Endothelial cell of umbilical vein (primary cell): ENCODE measurements at regions not wholly inside any gene's neighbourhood (a gene's known extent, or its start where the extent isn't known, plus 50 kb on each side); places are given as distances from the start of the nearest gene placed in this dataset.

Experiments used
- BruUV-seq: library from RNA; stranded (reverse); fragments of 400-500 nt; replicated peaks from 2 replicates; lab custom pipeline; 2021; lab: Mats Ljungman, UMichigan
- CTCF ChIA-PET: fragments of 300-600, 350-600 bp; sonication (Branson Sonifier 250); formaldehyde crosslinking; loops from one replicate; lab custom pipeline; 2021; ENCODE audit warnings: antibody characterized with exemption, inconsistent platforms; lab: Charles Lee
- POLR2A ChIA-PET: fragments of 300-600, 350-600 bp; sonication (Branson Sonifier 250); formaldehyde crosslinking; loops from one replicate; lab custom pipeline; 2021; ENCODE audit warnings: antibody characterized with exemption, inconsistent platforms; lab: Charles Lee
- DNase-seq: peaks from one replicate; pipeline ENCODE4 v3.0.0-alpha.2; 2011; ENCODE audit warnings: low read depth, low spot score
- FAIRE-seq: peaks from 2 replicates; lab custom pipeline; 2011; peaks lifted over from hg19 to GRCh38; lab: Jason Lieb, UNC
- H2AFZ ChIP-seq: 2 replicates; pipeline ENCODE4 v1.6.0; 2012; ENCODE audit warnings: low read depth, low read length, control low read depth, inconsistent platforms
- H3K27ac ChIP-seq: 2 replicates; pipeline ENCODE4 v1.5.1; 2011; ENCODE audit warnings: low read depth, mild to moderate bottlenecking, control low read depth, low read length, moderate library complexity; ENCODE audit not compliant: insufficient read depth
- H3K27me3 ChIP-seq, 2 experiments: 2 replicates each; pipeline versions ENCODE4 v1.6.0 to v1.6.1; 2011; ENCODE audit warnings: low read length in 2 of 2, mixed read lengths in 1 of 2; ENCODE audit not compliant: control insufficient read depth in 2 of 2, insufficient read depth in 2 of 2
- H3K36me3 ChIP-seq, 2 experiments: 2 replicates in 1 of 2; 3 replicates in 1 of 2; pipeline ENCODE4 v1.5.1; 2011; ENCODE audit warnings: low read length in 2 of 2, mild to moderate bottlenecking in 1 of 2, moderate library complexity in 1 of 2; ENCODE audit not compliant: control insufficient read depth in 2 of 2, insufficient read depth in 2 of 2; ENCODE audit errors: extremely low read depth in 1 of 2
- H3K4me1 ChIP-seq: 3 replicates; pipeline ENCODE4 v1.5.1; 2011; ENCODE audit warnings: mild to moderate bottlenecking, low read length; ENCODE audit not compliant: control insufficient read depth, insufficient read depth; ENCODE audit errors: extremely low read depth
- H3K4me2 ChIP-seq: 2 replicates; pipeline ENCODE4 v1.6.1; 2011; ENCODE audit warnings: low read length, control low read depth, mixed read lengths; ENCODE audit not compliant: insufficient read depth
- H3K4me3 ChIP-seq, 3 experiments: fragments of 200-600 bp in 1 of 3; sonication (generic), shearing (Covaris generic) in 1 of 3; replicated peaks in 1 of 3; 2 replicates each; pipeline ENCODE4 v1.5.1; 2011 to 2016; ENCODE audit warnings: control low read depth in 3 of 3, low read length in 3 of 3, mild to moderate bottlenecking in 2 of 3, inconsistent platforms in 1 of 3, low read depth in 1 of 3, moderate library complexity in 1 of 3; ENCODE audit not compliant: insufficient read depth in 1 of 3
- H3K79me2 ChIP-seq: 2 replicates; pipeline ENCODE4 v1.6.0; 2012; ENCODE audit warnings: low read length, inconsistent platforms; ENCODE audit not compliant: control insufficient read depth, insufficient read depth
- H3K9ac ChIP-seq: replicated peaks from 2 replicates; pipeline ENCODE3; 2011; ENCODE audit warnings: low read length, control low read depth; ENCODE audit not compliant: insufficient read depth; ENCODE audit errors: extremely low read depth
- H3K9me1 ChIP-seq: replicated peaks from 3 replicates; pipeline ENCODE4 v1.6.0; 2011; ENCODE audit warnings: mild to moderate bottlenecking, low read length; ENCODE audit not compliant: control insufficient read depth, insufficient read depth; ENCODE audit errors: extremely low read depth
- H3K9me3 ChIP-seq: replicated peaks from 2 replicates; pipeline ENCODE4 v1.5.1; 2012; ENCODE audit warnings: low read length, inconsistent platforms; ENCODE audit not compliant: control insufficient read depth, insufficient read depth
- H4K20me1 ChIP-seq: replicated peaks from 2 replicates; pipeline ENCODE3; 2011; ENCODE audit warnings: mild to moderate bottlenecking, low read length; ENCODE audit not compliant: control insufficient read depth, insufficient read depth; ENCODE audit errors: extremely low read depth
- EZH2 ChIP-seq: IDR thresholded peaks from 2 replicates; pipeline ENCODE4 v1.6.1; 2012; ENCODE audit warnings: borderline replicate concordance, low read depth, mild to moderate bottlenecking, moderate library complexity, low read length, inconsistent platforms; ENCODE audit not compliant: severe bottlenecking
- FOS ChIP-seq: IDR thresholded peaks from 2 replicates; pipeline ENCODE4 v1.6.1; 2011; ENCODE audit warnings: mild to moderate bottlenecking, low read length, moderate library complexity, borderline replicate concordance; ENCODE audit not compliant: insufficient read depth
- GATA2 ChIP-seq: IDR thresholded peaks from 2 replicates; pipeline ENCODE4 v1.7.0; 2011; ENCODE audit warnings: low read depth, mild to moderate bottlenecking, moderate library complexity, mixed read lengths, low read length; ENCODE audit not compliant: insufficient read length, insufficient read depth
- JUN ChIP-seq: IDR thresholded peaks from 2 replicates; pipeline ENCODE4 v1.6.1; 2011; ENCODE audit warnings: borderline replicate concordance, low read depth; ENCODE audit not compliant: insufficient read length, insufficient read depth
- MYC ChIP-seq: IDR thresholded peaks from one replicate; pipeline ENCODE4 v1.6.1; 2011; ENCODE audit warnings: mild to moderate bottlenecking, low read depth, low read length
- POLR2A ChIP-seq: IDR thresholded peaks from 2 replicates; pipeline ENCODE4 v1.6.1; 2012; ENCODE audit warnings: low read depth, mild to moderate bottlenecking, control low read depth, low read length
- POLR2AphosphoS5 ChIP-seq: IDR thresholded peaks from 2 replicates; pipeline ENCODE4 v1.6.1; 2012; ENCODE audit warnings: low read depth, mild to moderate bottlenecking, control low read depth, low read length, moderate library complexity; ENCODE audit not compliant: insufficient read depth
- dilution Hi-C: fragments of 300-500 bp; cut with MboI; formaldehyde crosslinking; loops from one replicate; pipeline ENCODE4 v1.15.0; 2019; ENCODE audit warnings: low sequenced_read_pairs; ENCODE audit not compliant: extremely low pct_ligation_motif_present
- intact Hi-C: fragments of 100-400 bp; cut with micrococcal nuclease; formaldehyde crosslinking; loops from one replicate; pipeline ENCODE4 v1.10.0; 2022
- TF ChIP-seq, protein P1 (sequence below), 2 donors: IDR thresholded peaks; 1 replicate in 1 of 2; 2 replicates in 1 of 2; pipeline ENCODE4 v1.5.1; 2011; ENCODE audit warnings: low read length in 2 of 2, mild to moderate bottlenecking in 2 of 2, moderate library complexity in 2 of 2, control low read depth in 1 of 2, inconsistent platforms in 1 of 2, low read depth in 1 of 2; ENCODE audit not compliant: insufficient read depth in 1 of 2; ENCODE audit errors: extremely low read depth in 1 of 2
- TF ChIP-seq, protein P2 (sequence below): IDR thresholded peaks from 2 replicates; pipeline ENCODE4 v1.6.1; 2011; ENCODE audit not compliant: insufficient read depth, insufficient read length

DNA sequence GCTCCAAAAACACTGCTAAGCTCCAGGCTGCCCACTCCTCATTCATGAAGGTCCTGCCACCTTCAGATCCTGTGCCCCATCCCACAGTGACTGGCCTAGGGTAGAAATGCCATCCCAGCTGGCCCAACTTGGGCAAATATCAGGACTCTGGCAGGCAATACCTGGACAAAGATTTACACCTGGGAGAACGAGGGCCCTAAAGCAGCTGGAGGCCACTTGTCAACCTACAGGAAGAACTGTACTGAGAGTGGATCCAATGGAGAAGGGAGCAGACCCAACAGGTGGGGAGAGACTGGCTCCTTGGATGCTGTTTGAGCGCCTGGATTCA lies 57.1 kb upstream of the GATA2 start:
- Histone ChIP-seq H3K79me2 (no peaks in the 10 kb centered on the region), H3K27me3 (no peaks in the 10 kb centered on the region), H3K9ac (no peak overlapping the region), H3K9me1 (no peaks in the 10 kb centered on the region), H4K20me1 (no peaks in the 10 kb centered on the region), H3K9me3 (no peaks in the 10 kb centered on the region), H3K4me2 (no peak overlapping the region), H2AFZ (no peak overlapping the region), H3K4me3 (no peak overlapping the region), H3K27ac (peak overlapping the region; percentile 36), H3K4me1 (peaks cover 44% of the 10 kb centered on the region), H3K36me3 (no peaks in the 10 kb centered on the region)
- dilution Hi-C loops (no loop called here), intact Hi-C loops (no loop called here)
- FAIRE-seq (no peak), DNase-seq (peak; percentile 22)
- BruUV-seq, result no TSS peak
- TF ChIP-seq FOS, result no peak
- TF ChIP-seq JUN, result no peak
- TF ChIP-seq, protein P1, sequence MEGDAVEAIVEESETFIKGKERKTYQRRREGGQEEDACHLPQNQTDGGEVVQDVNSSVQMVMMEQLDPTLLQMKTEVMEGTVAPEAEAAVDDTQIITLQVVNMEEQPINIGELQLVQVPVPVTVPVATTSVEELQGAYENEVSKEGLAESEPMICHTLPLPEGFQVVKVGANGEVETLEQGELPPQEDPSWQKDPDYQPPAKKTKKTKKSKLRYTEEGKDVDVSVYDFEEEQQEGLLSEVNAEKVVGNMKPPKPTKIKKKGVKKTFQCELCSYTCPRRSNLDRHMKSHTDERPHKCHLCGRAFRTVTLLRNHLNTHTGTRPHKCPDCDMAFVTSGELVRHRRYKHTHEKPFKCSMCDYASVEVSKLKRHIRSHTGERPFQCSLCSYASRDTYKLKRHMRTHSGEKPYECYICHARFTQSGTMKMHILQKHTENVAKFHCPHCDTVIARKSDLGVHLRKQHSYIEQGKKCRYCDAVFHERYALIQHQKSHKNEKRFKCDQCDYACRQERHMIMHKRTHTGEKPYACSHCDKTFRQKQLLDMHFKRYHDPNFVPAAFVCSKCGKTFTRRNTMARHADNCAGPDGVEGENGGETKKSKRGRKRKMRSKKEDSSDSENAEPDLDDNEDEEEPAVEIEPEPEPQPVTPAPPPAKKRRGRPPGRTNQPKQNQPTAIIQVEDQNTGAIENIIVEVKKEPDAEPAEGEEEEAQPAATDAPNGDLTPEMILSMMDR (IDR thresholded peaks at IDR 0.05; ENCODE audit: extremely low read depth in 1 of 2, insufficient read depth in 1 of 2, low read depth in 1 of 2, low read length in 2 of 2), result no peak
- no peak for TF ChIP-seq POLR2A
- TF ChIP-seq MYC, result no peak
- TF ChIP-seq, protein P2, sequence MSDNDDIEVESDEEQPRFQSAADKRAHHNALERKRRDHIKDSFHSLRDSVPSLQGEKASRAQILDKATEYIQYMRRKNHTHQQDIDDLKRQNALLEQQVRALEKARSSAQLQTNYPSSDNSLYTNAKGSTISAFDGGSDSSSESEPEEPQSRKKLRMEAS, result no peak
- no peak for TF ChIP-seq POLR2AphosphoS5
- TF ChIP-seq GATA2, result no peak
- TF ChIP-seq EZH2, result no peak
- ChIA-PET CTCF (interaction anchor here (0.7 to 1.0 kb wide), 2 partner anchors 12 to 34 kb away, joined by 3 read pairs; no protein-coding TSS in a partner anchor), POLR2A (no interaction called here)
